KBM-7 (cell line): ENCODE measurements at regions not wholly inside any gene's neighbourhood (a gene's known extent, or its start where the extent isn't known, plus 50 kb on each side); places are given as distances from the start of the nearest gene placed in this dataset.

Source experiments
- DNase-seq: peaks from one replicate; pipeline ENCODE4 v3.0.0-alpha.2; 2015
- in situ Hi-C: fragments of 300-500 bp; cut with MboI; formaldehyde crosslinking; loops from 2 replicates; pipeline ENCODE4 v1.14.3; 2020; ENCODE audit warnings: low sequenced_read_pairs, low pct_unique_long_range_greater_than_20kb, mixed read lengths

DNA sequence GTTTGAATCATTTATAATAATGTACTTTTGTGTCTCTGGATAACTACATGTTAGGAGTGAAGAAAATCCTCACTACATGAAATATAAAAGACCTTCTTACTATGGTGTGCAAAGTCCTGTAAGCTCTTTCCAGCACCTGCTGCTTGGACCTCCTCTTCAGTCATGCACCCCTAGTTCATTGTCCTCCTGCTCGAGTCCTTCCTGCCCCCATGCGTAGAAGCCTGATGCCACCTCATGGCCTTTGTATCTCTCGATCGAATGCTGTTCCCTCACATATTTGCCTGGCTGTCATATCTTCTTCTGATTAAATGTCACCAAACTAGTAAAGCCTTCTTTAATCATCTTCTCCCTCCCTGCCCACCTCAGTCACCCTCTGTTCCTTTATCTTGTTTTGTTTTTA is 49.9 kb upstream of the SUCLG2 start:
- DNase-seq: no peak
- in situ Hi-C loops: no loop called here
